ENCODE measurements at regions not wholly inside any gene's neighbourhood (a gene's known extent, or its start where the extent isn't known, plus 50 kb on each side); places are given as distances from the start of the nearest gene placed in this dataset.
A peak's percentile ranks its signal among the peaks of the same experiment; 100 is the strongest.

- no peak for DNase-seq (ENCODE audit: low read depth)
Measured at GRCh38 chr13:87080100-87080779, 590.9 kb upstream of the SLITRK5 start.

GRCh38 chr13:87084192-87084591 is 587.0 kb upstream of the SLITRK5 start:
- DNase-seq (ENCODE audit: low read depth): no peak

- DNase-seq (ENCODE audit: low read depth): no peak
Measured at GRCh38 chr13:87087741-87088140, 583.4 kb upstream of the SLITRK5 start.

GRCh38 chr13:87089391-87089790 is 581.8 kb upstream of the SLITRK5 start:
- peak; percentile 84 for DNase-seq (ENCODE audit: low read depth)

GRCh38 chr13:87093399-87093798 is 577.8 kb upstream of the SLITRK5 start:
- DNase-seq (ENCODE audit: low read depth): no peak

GRCh38 chr13:87094646-87095045 is 576.5 kb upstream of the SLITRK5 start:
- no peak for DNase-seq (ENCODE audit: low read depth)

GRCh38 chr13:87100431-87100830 is 570.7 kb upstream of the SLITRK5 start:
- DNase-seq (ENCODE audit: low read depth): no peak

- no peak for DNase-seq (ENCODE audit: low read depth)
Measured at GRCh38 chr13:87107651-87108050, 563.5 kb upstream of the SLITRK5 start.

GRCh38 chr13:87120476-87120875 is 550.7 kb upstream of the SLITRK5 start:
- DNase-seq (ENCODE audit: low read depth): no peak

- peak; percentile 72 for DNase-seq (ENCODE audit: low read depth)
Measured at GRCh38 chr13:87122551-87122950, 548.6 kb upstream of the SLITRK5 start.

- peak; percentile 99 for DNase-seq (ENCODE audit: low read depth)
Measured at GRCh38 chr13:87123987-87124784, 547.0 kb upstream of the SLITRK5 start.

GRCh38 chr13:87124785-87125074 is 546.4 kb upstream of the SLITRK5 start:
- DNase-seq (ENCODE audit: low read depth): no peak

- DNase-seq (ENCODE audit: low read depth): no peak
Measured at GRCh38 chr13:87128036-87128435, 543.1 kb upstream of the SLITRK5 start.

- no peak for DNase-seq (ENCODE audit: low read depth)
Measured at GRCh38 chr13:87128491-87128890, 542.7 kb upstream of the SLITRK5 start.

- DNase-seq (ENCODE audit: low read depth): peak; percentile 38
Measured at GRCh38 chr13:87129602-87130300, 541.4 kb upstream of the SLITRK5 start.

GRCh38 chr13:87130423-87130822 is 540.7 kb upstream of the SLITRK5 start:
- no peak for DNase-seq (ENCODE audit: low read depth)

GRCh38 chr13:87131611-87132010 is 539.6 kb upstream of the SLITRK5 start:
- DNase-seq (ENCODE audit: low read depth): no peak

- DNase-seq (ENCODE audit: low read depth): no peak
Measured at GRCh38 chr13:87138866-87139265, 532.3 kb upstream of the SLITRK5 start.

- peak; percentile 59 for DNase-seq (ENCODE audit: low read depth)
Measured at GRCh38 chr13:87147076-87147475, 524.1 kb upstream of the SLITRK5 start.

GRCh38 chr13:87153371-87153770 is 517.8 kb upstream of the SLITRK5 start:
- no peak for DNase-seq (ENCODE audit: low read depth)

GRCh38 chr13:87166348-87166747 is 504.8 kb upstream of the SLITRK5 start:
- DNase-seq (ENCODE audit: low read depth): no peak

GRCh38 chr13:87168390-87168789 is 502.8 kb upstream of the SLITRK5 start:
- no peak for DNase-seq (ENCODE audit: low read depth)

- DNase-seq (ENCODE audit: low read depth): no peak
Measured at GRCh38 chr13:87169337-87169736, 501.8 kb upstream of the SLITRK5 start.

Measured in HT1080 (cell line).